ENCODE measurements at regions not wholly inside any gene's neighbourhood (a gene's known extent, or its start where the extent isn't known, plus 50 kb on each side); places are given as distances from the start of the nearest gene placed in this dataset.
"Not testable (repeated sequence)": the region's sequence is repeated elsewhere in the genome, so short reads cannot be mapped to it uniquely, and the experiment has no call there.

GRCh38 chr5:17331651-17332050 is 114.2 kb downstream of the BASP1 start:
- Histone ChIP-seq H3K4me1 (no peaks in the 10 kb centered on the region), H3K27ac (no peak overlapping the region), H3K36me3 (no peaks in the 10 kb centered on the region), H3K9me3 (no peaks in the 10 kb centered on the region), H3K4me3 (no peak overlapping the region), H3K27me3 (peaks cover 0 to 1% (median 0%) of the 10 kb centered on the region in 7 donors)
- DNase-seq (no peak), ATAC-seq (no peak)
- intact Hi-C loops (cut with DNase I), result no loop called here
- no peak for TF ChIP-seq CTCF (IDR thresholded peaks at IDR 0.05)
- 98% methylated on average over 4 of the region's 4 CpGs for WGBS, 2 donors

DNA sequence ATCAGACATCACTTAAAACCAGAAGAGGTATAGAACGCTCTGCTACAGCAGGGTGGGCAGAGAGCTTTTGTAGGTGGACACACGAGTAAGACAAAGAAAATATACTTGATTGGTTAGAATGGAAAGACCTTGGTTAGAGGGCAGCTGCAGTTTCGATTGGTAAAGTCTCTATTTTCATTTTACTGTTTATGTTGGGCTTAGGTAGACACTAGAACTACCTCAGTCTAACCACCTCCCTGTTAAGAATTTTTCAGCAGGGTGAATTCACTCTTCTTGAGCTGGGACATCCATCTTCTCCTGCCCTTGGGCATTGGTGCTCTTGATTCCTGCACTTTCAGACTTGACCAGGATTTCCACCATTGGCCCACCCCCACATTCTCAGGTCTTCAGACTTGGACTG is 116.3 kb downstream of the BASP1 start:
- H3K9me3 ChIP-seq, result peaks cover 0 to 16% (median 0%) of the 10 kb centered on the region in 11 donors
- H3K4me1 ChIP-seq, result no peaks in the 10 kb centered on the region
- DNase-seq, result no peak
- H3K27ac ChIP-seq, result no peak overlapping the region
- TF ChIP-seq CTCF (IDR thresholded peaks at IDR 0.05), result no peak
- 76 to 84% methylated on average over 3 of the region's 3 CpGs for WGBS, 2 donors
- intact Hi-C loops (cut with DNase I), result no loop called here
- no peak overlapping the region for H3K4me3 ChIP-seq
- H3K27me3 ChIP-seq, result peaks cover 0 to 4% (median 0%) of the 10 kb centered on the region in 7 donors
- H3K36me3 ChIP-seq, result no peaks in the 10 kb centered on the region
- no peak for ATAC-seq

DNA sequence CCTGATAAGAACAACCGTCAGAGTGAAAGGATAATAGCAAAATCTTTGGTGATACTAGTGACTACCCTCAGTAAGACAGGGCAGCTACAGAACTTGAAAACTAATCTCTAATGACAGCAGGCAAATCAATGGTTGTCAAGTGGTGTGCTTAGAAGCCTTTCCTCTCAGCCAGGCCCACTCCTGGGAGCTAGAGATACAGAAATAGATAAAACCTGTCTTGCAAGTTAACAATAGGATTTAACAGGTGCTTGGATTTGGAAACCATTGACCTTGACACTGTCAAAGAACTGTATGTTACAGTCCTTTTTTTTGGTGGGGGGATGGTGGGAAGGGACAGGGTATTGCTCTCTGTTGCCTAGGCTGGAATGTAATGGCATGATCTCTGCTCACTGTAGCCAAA is 118.6 kb downstream of the BASP1 start:
- Histone ChIP-seq H3K4me1 (no peaks in the 10 kb centered on the region), H3K27ac (no peak overlapping the region), H3K36me3 (no peaks in the 10 kb centered on the region), H3K27me3 (peaks cover 0 to 4% (median 0%) of the 10 kb centered on the region in 7 donors), H3K4me3 (no peak overlapping the region), H3K9me3 (peaks cover 0 to 19% (median 0%) of the 10 kb centered on the region in 11 donors)
- 18 to 19% methylated on average over 1 of the region's 1 CpG for WGBS, 2 donors
- DNase-seq, result no peak
- ATAC-seq, result no peak
- intact Hi-C loops (cut with DNase I), result no loop called here
- no peak for TF ChIP-seq CTCF (IDR thresholded peaks at IDR 0.05)

GRCh38 chr5:17336723-17337122 is 119.3 kb downstream of the BASP1 start:
- H3K4me3 ChIP-seq; H3K27me3 ChIP-seq; DNase-seq; intact Hi-C loops (cut with DNase I); ATAC-seq; H3K36me3 ChIP-seq; H3K4me1 ChIP-seq; H3K27ac ChIP-seq: not testable (repeated sequence)
- H3K9me3 ChIP-seq, result peaks cover 0 to 19% (median 0%) of the 10 kb centered on the region in 11 donors
- 67% methylated on average over 3 of the region's 3 CpGs for WGBS, 2 donors

- Histone ChIP-seq H3K27me3 (peaks cover 0 to 7% (median 0%) of the 10 kb centered on the region in 7 donors), H3K9me3 (peaks cover 0 to 19% (median 0%) of the 10 kb centered on the region in 11 donors), H3K4me1 (no peaks in the 10 kb centered on the region), H3K4me3 (no peak overlapping the region), H3K27ac (no peak overlapping the region), H3K36me3 (no peaks in the 10 kb centered on the region)
- WGBS, 2 donors, result 77 to 83% methylated on average over 1 of the region's 1 CpG
- no peak for DNase-seq
- ATAC-seq, result no peak
- intact Hi-C loops (cut with DNase I), result no loop called here
- TF ChIP-seq CTCF (IDR thresholded peaks at IDR 0.05), result no peak
Observed at GRCh38 chr5:17339841-17340240, 122.4 kb downstream of the BASP1 start.
